ENCODE measurements at regions not wholly inside any gene's neighbourhood (a gene's known extent, or its start where the extent isn't known, plus 50 kb on each side); places are given as distances from the start of the nearest gene placed in this dataset.
"Not testable (repeated sequence)": the region's sequence is repeated elsewhere in the genome, so short reads cannot be mapped to it uniquely, and the experiment has no call there.

DNA sequence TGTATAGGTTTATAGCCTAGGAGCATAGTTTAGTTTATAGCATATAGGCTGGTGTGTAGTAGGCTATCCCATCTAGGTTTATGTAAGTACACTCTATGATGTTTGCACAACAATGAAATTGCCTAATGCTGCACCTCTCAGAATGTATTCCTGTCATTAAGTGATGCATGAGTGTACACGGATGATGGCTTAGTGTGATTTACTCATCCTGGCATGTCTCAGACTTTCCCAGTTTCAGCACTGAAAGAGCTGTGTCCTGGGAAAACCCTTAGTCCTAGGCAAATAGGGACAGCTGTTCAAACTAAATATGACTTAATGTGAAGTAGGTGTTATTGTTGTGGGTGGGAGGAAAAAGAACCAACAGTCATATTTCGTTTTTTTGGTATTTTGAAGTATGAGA, 264.9 kb upstream of the MAGEB18 start:
- Histone ChIP-seq H3K4me1 (no peaks in the 10 kb centered on the region), H3K9me3 (no peaks in the 10 kb centered on the region), H3K4me3 (no peak overlapping the region), H3K27me3 (no peaks in the 10 kb centered on the region), H3K36me3 (no peaks in the 10 kb centered on the region), H3K27ac (no peak overlapping the region)
- WGBS, 2 donors: 51 to 71% methylated on average over 2 of the region's 2 CpGs
- TF ChIP-seq EP300 (IDR thresholded peaks at IDR 0.05) (no peak), POLR2A (IDR thresholded peaks at IDR 0.05) (no peak)
- TF ChIP-seq, protein P1, sequence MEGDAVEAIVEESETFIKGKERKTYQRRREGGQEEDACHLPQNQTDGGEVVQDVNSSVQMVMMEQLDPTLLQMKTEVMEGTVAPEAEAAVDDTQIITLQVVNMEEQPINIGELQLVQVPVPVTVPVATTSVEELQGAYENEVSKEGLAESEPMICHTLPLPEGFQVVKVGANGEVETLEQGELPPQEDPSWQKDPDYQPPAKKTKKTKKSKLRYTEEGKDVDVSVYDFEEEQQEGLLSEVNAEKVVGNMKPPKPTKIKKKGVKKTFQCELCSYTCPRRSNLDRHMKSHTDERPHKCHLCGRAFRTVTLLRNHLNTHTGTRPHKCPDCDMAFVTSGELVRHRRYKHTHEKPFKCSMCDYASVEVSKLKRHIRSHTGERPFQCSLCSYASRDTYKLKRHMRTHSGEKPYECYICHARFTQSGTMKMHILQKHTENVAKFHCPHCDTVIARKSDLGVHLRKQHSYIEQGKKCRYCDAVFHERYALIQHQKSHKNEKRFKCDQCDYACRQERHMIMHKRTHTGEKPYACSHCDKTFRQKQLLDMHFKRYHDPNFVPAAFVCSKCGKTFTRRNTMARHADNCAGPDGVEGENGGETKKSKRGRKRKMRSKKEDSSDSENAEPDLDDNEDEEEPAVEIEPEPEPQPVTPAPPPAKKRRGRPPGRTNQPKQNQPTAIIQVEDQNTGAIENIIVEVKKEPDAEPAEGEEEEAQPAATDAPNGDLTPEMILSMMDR (IDR thresholded peaks at IDR 0.05): no peak
- DNase-seq (ENCODE audit: low spot score in 2 of 2): no peak

DNA sequence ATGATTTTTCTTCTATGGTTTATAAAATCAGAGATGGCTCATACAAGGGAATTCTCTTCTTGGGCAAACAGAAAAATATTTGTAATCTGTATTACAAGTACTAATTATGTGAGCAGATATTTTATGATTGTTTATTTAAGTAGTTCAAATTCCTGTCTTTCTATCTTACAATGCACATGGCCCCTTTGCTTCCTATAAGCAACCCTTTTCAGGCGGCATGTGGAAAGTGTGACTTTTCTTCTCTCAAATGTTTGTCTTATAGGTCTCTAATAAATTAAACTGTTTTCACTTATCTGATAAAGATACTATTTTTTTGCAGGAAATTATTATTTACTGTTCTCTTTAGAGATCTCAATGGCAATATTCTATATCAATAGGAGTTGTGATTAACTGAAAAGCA, 259.3 kb upstream of the MAGEB18 start:
- Histone ChIP-seq H3K4me3 (no peak overlapping the region), H3K27ac (no peak overlapping the region), H3K4me1 (no peaks in the 10 kb centered on the region), H3K9me3 (no peaks in the 10 kb centered on the region), H3K36me3 (no peaks in the 10 kb centered on the region), H3K27me3 (no peaks in the 10 kb centered on the region)
- no peak for DNase-seq (ENCODE audit: low spot score in 2 of 2)
- 64 to 65% methylated on average over 1 of the region's 1 CpG for WGBS, 2 donors
- TF ChIP-seq POLR2A (IDR thresholded peaks at IDR 0.05): no peak
- TF ChIP-seq, protein P1 (IDR thresholded peaks at IDR 0.05): no peak
- no peak for TF ChIP-seq EP300 (IDR thresholded peaks at IDR 0.05)

DNA sequence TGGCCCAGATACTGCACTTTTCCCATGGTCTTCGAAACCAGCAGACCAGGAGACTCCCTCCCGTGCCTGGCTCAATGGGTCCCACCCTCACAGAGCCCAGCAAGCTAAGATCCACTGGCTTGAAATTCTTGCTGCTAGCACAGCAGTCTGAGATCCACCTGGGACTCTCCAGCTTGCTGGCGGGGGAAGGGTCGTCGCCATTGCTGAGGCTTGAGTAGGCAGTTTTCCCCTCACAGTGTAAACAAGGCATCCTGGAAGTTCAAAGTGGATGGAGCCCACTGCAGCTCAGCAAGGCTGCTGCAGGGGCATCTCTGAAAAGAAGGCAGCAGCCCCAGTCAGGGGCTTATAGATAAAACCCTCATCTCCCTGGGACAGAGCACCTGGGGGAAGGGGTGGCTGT, 255.6 kb upstream of the MAGEB18 start:
- not testable (repeated sequence) for H3K27me3 ChIP-seq; H3K27ac ChIP-seq; H3K4me3 ChIP-seq; DNase-seq (ENCODE audit: low spot score in 2 of 2); H3K9me3 ChIP-seq; H3K36me3 ChIP-seq; H3K4me1 ChIP-seq
- 60 to 84% methylated on average over 3 of the region's 5 CpGs for WGBS, 2 donors

DNA sequence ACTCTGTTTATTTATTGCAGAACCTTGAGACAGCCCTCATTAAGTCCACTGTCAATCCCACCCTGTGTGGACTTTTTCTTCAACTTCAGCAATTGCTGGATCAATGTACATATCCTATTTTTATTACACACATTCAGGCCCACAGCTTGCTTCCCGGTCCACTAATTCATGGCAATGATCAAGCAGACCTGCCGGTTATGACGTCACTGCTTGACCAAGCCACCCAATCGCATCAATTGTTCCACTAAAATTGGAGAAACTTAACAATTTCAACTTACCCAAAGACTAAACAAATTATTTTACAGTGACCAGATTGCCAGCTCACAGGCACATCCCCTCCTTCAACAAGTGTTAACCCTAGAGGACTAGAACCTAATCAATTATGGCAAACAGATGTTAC, 240.4 kb upstream of the MAGEB18 start:
- no peaks in the 10 kb centered on the region for H3K27me3 ChIP-seq
- H3K36me3 ChIP-seq: no peaks in the 10 kb centered on the region
- TF ChIP-seq, protein P1 (IDR thresholded peaks at IDR 0.05): no peak
- no peak for TF ChIP-seq POLR2A (IDR thresholded peaks at IDR 0.05)
- no peak for TF ChIP-seq EP300 (IDR thresholded peaks at IDR 0.05)
- H3K4me3 ChIP-seq: no peak overlapping the region
- no peak for DNase-seq (ENCODE audit: low spot score in 2 of 2)
- H3K4me1 ChIP-seq: no peaks in the 10 kb centered on the region
- no peak overlapping the region for H3K27ac ChIP-seq
- H3K9me3 ChIP-seq: no peaks in the 10 kb centered on the region
- WGBS, 2 donors: 91 to 96% methylated on average over 4 of the region's 4 CpGs

DNA sequence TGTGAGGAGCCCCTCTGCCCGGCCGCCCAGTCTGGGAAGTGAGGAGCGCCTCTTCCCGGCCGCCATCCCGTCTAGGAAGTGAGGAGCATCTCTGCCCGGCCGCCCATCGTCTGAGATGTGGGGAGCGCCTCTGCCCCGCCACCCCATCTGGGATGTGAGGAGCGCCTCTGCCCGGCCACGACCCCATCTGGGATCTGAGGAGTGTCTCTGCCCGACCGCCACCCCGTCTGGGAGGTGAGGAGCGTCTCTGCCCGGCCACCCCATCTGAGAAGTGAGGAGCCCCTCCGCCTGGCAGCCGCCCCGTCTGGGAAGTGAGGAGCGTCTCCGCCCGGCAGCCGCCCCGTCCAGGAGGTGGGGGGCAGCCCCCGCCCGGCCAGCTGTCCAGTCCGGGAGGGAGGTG, 232.4 kb upstream of the MAGEB18 start:
- H3K36me3 ChIP-seq; H3K4me3 ChIP-seq; H3K27ac ChIP-seq; H3K4me1 ChIP-seq; DNase-seq (ENCODE audit: low spot score in 2 of 2); H3K9me3 ChIP-seq; H3K27me3 ChIP-seq: not testable (repeated sequence)
- 95% methylated on average over 14 of the region's 30 CpGs; no CpG with 5 or more reads in 1 of the 2 donors for WGBS, 2 donors

DNA sequence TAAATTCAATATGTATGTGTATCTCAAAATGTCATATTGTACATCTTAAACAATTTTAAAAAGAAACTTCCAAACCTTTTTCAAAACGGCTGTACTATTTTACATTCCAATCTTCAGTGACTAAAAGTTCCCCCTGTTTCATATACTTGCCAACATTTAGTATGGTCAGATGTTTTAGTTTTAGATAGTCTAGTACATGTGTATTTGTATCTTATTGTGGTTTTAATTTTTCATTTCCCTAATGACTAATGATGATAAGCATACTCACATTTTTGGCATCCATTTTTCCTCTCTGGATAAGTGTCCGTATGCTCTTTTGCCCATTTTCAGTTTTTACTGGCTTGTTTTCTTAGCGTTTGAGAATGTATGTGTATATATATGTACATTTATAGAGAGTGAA, 212.2 kb upstream of the MAGEB18 start:
- no peak overlapping the region for H3K4me3 ChIP-seq
- no peak for DNase-seq (ENCODE audit: low spot score in 2 of 2)
- no peaks in the 10 kb centered on the region for H3K4me1 ChIP-seq
- H3K9me3 ChIP-seq: no peaks in the 10 kb centered on the region
- H3K27me3 ChIP-seq: no peaks in the 10 kb centered on the region
- H3K27ac ChIP-seq: no peak overlapping the region
- H3K36me3 ChIP-seq: no peaks in the 10 kb centered on the region
- TF ChIP-seq, protein P1 (IDR thresholded peaks at IDR 0.05): no peak
- TF ChIP-seq POLR2A (IDR thresholded peaks at IDR 0.05) (no peak), EP300 (IDR thresholded peaks at IDR 0.05) (no peak)
- WGBS, 2 donors: 67 to 79% methylated on average over 3 of the region's 3 CpGs

All from tibial nerve (tissue), 4 donors.